HG02973 (cell line): ENCODE measurements at regions not wholly inside any gene's neighbourhood (a gene's known extent, or its start where the extent isn't known, plus 50 kb on each side); places are given as distances from the start of the nearest gene placed in this dataset.
"Not testable (repeated sequence)": the region's sequence is repeated elsewhere in the genome, so short reads cannot be mapped to it uniquely, and the experiment has no call there.

Experiments
- ATAC-seq: cut with Tn5 transposase; IDR thresholded peaks from one replicate; pipeline ENCODE4 v1.9.1; 2021; ENCODE audit warnings: moderate library complexity; ENCODE audit not compliant: unreplicated experiment

DNA sequence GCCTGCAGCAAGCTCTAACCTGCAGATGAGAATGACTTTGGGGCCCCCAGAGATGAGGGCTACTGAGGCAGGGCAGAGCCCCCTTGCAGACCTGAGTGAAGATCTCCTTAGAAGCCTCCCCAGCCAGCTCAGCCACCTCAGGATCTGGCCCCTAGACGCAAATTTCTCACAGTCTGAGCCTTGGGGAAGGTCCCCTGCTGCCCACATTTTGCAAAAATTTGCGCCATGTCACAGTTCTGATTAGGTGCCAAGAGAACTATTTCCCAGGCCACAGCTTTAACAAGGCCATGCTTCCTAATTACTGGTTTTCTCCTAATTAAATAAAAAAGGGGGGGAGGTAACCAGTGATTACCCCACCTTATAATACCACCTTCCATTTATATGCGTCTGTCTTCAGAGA lies 81.0 kb upstream of the HES1 start:
- ATAC-seq = no peak

DNA sequence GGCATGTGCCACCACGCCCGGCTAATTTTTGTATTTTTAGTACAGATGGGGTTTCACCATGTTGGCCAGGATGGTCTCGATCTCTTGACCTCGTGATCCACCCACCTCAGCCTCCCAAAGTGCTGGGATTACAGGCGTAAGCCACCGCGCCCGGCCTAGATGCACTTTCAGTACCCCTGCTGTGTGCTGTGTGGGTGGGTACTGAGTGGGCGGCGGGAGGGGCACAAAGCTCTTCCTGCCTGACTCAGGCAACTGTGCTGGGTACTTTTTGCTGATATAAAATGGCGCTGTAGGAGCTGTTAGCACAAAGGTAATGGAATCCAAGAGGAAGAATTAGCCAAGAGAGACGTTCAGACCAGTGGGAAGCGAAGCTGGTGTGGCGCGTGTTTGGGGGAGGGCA lies 79.6 kb upstream of the HES1 start:
- ATAC-seq = not testable (repeated sequence)

DNA sequence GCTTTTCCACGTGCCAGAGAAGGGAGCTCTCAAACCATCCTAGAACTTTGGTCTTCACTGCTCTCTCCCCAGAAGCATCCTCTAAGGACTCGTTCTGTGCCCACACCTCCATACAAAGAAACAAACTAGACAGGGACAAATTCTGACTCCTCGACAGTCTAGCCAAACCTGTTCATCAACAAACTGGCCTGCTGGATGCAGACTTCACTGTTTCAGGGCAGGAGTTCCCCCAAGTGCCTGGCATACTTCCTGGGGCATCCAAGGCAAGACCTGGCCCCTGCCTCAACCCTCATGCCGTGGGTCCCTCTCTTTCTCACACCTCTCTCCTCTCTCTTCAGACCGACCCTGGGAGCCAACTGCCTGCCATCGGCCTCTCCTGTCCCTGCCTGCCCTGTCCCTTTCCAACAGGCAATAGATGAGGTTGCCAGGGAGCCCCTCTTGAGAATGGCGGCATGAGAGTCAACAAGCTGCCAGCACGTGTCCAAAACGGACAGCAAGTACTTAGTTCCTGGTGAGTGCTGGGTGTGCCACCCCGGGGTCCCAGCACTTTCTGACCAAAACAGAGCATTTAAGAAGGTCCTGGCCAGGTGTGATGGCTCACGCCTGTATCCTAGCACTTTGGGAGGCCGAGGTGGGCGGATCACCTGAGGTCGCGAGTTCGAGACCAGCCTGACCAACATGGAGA lies 79.1 kb upstream of the HES1 start:
- no peak for ATAC-seq

DNA sequence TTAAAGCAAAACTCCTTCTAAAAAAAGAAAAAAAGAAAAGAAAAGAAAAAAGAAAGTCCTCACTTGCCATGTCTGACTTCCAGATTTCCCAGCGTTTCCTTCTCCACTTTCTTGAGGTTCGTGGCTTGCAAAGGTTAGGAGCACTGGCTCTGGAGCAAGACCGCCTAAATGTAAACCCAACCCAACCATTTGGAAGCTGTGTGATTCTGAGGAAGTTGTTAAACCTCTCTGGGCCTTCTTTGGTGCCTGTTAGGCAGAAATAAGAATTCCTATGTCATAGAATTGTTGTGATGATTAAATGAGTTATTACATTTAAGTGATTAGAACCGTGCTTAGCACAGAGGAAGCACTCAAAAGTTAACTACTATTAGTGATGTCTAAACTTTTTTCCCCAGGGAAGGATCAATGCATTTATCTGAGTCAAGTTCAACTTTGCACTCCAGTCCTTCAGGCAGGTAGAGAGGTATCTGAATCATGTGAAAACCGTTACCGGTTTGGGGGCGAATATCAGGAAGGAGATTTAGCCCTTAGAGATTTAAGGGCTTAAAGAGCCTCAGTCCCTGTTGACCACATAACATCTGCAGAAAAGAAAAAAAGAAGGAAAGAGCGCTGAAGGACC lies 78.3 kb upstream of the HES1 start:
- no peak for ATAC-seq

DNA sequence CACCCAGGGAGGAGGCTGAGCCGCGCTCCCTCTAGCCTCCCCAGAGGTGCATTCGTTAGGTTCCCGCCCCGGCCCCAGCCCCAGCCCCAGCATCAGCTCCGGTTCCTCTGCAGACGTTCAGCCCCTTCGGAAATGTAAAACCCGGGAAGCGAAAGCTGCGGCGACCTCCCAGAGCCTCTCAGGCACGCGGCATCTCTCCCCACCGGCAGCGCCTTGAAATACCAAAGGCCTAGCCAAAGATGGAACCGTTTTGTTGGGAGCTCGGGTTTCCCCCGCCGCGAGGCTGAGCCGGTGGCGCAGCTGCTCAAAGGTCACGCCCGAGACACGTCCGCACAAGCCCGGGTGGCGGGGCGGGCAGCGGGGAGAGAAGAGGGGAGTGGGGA lies 77.8 kb upstream of the HES1 start:
- no peak for ATAC-seq

DNA sequence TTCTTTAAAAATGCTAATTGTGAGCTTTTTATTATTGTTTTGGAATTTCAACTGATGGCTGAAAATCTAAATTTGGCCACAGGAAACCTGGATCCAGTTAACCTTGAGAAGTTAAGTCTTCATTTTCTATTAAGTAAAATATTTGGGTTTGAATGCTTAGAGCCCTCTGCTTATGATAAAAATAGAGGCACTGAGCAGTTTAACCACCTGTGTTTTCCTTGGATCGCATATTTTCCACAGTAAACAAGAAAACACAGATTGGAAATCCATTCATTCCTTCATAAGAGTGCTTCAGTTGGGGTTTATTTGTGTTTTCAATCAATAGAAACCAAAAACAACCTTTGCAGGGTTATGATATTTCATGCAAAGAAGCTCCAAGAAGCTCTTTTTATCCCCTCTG lies 77.2 kb upstream of the HES1 start:
- no peak for ATAC-seq

DNA sequence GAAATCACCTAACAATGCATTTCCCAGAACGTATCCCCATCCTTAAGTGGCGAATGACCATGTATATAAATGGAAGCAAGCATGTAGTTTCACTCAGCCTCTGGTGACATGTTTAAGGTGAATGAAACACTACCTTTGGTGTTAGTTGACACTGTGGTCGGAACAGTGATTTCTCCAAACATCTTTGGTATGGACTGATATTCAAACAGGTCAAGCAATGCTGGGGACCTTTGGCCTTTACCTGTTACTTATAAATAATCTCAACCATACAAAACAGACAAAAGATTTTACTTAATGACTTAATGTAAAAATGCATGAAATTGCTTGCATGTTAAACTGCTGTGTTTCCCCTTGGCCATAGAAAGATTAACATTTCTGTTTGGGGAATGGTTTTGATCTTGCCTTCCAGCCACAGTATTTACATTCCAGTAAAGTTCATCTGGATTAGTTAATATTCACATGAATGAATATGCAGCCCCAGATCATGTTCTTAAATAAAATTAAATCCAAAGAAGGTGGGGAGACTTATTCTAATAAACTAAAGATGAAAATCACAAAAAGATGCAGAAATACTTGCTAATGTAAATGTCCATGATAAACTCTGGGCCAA lies 74.4 kb upstream of the HES1 start:
- no peak for ATAC-seq

DNA sequence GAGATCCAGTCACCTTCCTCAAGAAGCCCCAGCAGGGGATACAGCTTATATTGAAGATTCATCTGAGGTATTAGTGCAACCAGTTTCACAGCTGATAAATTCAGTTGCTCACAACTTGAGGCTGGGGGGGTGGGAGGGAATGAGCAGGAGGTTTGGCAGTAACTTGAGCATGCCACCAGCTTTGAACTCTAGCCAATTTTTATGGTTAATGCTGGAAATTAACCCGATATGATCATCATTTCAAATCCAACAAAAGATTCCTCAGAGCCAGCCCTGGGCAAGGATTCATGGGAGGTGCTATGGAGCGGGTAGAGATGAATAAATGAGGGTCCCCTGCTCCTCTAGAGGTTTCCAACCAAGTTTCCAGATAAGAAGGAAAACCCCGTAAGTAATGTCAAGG lies 73.1 kb upstream of the HES1 start:
- ATAC-seq = no peak

DNA sequence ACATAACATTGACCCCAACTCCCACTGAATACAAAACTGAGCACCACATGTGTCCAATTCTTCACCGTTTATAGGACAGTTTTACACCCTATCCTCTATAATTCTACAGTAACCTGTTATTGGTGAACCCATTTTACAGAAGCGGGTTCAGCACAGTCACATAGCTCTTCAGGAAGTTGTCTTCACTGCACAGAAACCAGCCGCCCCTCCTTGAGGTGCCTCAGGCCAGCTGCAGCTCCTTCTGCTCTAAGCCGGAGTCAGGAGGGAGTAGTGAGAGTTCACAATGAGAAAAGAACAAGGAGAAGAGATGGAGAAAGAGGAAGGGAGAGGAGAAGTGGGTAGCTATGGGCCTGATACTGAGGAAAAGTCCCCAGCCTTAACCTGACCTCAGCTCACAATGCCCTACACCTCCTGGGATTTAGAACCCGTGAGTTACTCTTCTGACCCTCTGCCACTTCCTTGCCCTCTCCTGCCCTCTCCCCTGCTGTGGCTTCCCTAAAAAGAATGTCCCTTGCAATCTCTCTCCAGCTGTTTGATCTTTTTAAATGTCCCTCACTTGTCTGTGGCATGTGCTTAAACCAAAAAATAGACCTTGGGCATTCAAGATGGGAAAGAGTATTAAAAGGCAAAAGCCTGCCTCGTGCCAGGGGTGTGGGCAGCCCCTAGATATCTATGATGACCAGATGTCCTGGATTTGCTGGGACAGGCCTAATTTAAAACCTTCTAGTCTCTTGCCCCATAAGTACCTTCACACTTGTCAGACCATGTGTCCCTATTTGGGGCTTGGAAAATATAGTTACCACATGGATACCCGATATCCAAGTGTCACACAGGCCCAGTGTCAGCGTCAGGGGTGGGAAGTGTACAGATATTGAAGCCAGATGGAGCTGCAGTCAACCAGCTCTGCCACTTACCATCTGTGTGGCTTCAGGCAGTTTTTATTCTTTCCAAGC lies 71.3 kb upstream of the HES1 start:
- ATAC-seq = no peak

DNA sequence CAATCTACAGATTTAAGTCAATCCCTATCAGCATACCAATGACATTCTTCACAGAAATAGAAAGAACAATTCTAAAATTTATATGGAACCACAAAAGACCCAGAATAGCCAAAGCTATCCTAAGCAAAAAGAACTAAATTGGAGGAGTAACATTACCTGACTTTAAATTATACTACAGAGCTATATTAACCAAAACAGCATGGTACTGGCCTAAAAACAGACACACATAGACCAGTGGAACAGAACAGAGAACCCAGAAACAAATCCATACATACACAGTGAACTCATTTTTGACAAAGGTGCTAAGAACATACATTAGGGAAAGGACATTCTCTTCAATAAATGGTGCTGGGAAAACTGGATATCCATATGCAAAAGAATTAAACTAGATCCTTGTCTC lies 68.6 kb upstream of the HES1 start:
- ATAC-seq = not testable (repeated sequence)

DNA sequence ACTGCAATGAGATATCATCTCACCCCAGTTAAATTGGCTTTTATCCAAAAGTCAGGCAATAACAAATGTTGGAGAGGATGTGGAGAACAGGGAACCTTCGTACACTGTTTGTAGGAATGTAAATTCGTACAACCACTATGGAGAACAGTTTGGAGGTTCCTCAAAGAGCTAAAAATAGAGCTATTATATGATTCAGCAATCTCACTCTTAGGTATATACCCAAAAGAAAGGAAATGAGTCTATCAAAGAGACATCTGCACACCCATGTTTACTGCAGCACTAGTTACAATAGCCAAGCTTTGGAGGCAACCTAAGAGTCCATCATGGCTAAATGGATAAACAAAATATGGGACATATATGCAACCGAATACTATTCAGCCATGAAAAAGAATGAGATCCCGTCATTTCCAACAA lies 68.0 kb upstream of the HES1 start:
- no peak for ATAC-seq

DNA sequence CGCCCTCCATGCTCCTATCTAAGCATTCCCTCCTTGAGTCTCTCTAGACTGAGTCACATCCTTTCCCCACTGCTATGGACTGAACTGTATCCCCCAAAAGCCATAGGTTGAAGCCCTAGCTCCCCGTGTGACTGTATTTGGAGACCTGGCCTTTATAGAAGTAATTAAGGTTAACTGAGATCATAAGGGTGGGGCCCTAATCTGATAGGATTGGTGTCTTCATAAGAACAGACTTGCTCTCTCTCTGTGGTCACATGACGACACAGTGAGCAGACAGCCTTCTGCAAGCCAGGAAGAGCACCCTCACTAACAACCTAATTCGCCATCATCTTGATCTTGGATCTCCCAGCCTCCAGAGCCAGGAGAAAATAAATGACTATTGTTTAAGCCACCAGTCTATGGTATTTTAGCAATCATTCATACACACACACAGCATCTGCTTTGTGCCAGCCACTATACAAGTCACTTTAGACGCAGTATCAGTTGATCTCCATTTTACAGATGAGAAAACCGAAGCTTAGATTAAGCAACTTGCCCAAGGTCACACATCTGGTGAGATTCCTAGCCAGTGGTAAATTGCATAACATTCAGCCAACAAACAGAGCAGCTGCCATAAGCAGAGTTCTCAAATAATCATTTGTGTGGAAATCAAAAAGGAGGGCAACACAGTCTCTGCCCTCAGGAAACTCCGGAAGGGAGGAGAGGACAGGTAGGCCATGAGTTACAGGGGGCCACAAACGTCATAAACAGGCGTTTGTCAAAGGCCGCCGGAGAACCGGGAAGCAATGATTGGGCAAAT lies 66.3 kb upstream of the HES1 start:
- no peak for ATAC-seq

DNA sequence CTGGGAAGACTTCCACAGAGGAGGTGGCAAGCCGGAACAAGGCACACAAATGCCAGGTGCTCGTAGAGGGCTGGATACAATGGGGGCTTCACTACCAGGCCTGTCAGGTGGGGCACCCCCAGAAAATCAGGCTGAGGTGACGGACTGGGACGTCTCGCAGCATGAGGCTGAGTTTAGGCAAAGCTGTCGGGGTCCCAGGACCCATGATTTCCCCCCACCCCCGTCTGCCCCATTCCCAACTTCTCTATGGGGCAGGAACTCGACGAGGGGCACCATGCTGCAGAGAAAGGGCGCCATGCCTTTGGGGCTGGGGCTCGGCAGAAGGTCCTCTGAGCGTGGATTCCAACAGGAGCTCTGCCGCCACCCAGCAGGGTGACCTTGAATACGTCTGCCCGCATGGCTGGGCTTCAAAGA lies 65.7 kb upstream of the HES1 start:
- no peak for ATAC-seq

DNA sequence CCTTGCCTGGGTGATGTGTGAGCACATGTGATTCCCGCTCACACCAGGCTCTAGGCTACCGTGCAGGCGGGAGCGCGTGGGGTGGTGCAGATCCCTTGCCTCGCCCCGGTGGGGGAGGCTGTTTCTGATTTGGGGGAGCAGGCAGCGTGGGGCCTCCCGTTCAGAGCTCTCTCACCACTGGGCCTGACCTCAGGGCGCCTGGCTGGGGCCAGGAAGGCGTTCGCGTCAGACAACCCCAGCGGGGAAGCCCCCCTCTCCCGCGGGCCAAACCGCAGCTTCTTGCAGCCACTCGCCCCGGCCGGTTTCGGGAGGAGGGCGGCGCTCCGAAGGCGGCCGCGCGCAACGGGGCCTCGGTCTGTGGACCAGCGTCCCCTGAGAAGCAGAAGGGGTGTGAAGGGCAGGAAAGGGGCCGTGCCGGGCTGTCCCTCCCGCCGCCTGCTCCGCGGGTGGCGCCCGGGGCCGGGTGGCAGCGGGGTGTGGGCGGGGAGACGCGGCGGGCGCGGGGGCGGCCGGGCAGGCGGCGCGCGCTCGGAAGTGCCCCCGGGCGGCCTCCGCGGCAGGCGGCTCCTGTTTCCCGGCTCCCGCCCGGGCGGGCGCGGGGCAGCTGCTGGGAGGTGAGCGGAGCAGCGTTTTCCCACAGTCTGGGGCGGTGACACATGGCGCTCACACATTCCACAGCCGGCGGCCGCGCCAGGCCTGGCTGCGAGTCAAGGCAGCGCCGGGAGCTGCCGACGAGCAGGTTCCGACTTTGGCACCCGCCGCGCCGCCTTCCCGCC lies 65.1 kb upstream of the HES1 start:
- ATAC-seq = peak; percentile 90

DNA sequence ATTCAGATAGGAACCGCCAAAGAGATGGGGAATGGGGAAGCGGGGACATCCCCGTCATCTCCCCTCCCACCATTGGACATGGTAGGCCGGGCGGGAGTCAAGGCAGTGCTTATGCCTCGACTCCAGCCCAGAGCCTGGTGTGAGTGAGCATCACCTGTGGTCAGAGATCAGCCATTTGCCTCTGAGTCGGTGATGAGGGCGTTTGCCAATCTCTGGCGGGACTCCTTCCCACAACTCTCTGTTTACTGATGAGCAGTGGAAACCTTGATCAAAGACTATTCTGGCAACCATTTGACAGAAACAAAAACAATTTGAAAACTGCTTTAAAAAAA lies 63.9 kb upstream of the HES1 start:
- no peak for ATAC-seq

DNA sequence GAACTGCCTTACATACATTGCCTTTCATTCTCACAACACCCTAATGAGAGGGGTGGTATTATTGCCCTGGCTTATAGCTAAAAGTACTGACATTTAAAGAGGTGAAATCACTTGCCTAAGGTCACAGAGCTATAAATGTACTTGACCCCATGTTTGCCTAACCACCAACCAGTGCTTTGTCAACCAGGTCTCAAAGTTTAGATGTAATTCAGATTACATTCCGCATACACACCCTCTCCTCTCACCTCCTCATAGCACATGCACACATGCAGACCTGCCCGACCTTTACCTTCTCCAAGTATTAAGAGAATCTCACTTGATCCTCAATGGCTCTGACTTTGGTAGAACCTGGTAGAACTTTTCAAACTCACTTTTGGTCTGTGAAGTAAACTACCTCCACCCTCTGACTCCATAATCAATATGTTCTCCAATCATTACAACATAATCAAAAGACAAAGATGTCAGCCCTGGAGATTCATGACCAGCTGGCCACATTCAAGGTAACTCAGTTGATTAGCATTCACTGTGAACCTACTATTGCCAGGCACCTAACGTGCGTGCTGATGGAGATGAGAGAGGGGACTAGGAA lies 63.2 kb upstream of the HES1 start:
- ATAC-seq = no peak

DNA sequence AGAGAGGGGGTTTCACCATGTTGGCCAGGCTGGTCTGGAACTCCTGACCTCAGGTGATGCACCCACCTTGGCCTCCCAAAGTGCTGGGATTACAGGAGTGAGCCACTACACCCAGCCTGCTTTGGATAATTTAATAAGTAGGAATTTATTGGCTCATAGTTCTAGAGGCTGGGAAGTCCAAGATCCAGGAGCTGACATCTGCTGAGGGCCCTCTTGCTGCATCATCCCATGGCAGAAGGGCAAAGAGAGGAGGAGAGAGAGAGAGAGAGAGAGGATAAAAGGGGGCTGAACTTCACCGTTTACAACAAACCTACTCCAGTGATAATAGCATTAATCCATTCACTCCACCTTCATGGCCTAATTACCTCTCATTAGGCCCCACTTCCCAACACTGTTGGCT lies 62.0 kb upstream of the HES1 start:
- no peak for ATAC-seq

DNA sequence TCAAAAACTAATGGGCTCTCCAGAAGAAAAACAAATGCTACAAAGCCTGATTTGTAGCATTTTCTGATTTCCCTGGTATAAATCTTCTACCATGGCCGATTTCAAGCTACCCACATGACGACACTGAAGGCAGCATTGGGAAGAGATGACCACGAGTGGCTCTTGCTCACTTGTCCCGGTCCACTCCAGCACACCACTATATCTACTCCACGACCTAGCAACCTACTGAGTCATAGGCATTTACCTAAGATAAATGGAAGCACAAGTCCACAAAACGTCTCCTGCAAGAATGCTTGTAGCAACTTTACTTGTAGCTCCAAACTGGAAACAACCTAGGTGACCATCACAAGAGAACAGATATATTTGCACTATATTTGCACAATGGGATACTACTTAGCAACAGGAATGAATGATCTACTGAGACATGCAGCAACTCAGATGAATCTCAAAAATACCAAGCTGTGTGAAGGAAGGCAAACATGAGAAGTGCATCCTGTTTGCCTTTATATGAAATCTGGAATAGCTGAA lies 60.8 kb upstream of the HES1 start:
- no peak for ATAC-seq

DNA sequence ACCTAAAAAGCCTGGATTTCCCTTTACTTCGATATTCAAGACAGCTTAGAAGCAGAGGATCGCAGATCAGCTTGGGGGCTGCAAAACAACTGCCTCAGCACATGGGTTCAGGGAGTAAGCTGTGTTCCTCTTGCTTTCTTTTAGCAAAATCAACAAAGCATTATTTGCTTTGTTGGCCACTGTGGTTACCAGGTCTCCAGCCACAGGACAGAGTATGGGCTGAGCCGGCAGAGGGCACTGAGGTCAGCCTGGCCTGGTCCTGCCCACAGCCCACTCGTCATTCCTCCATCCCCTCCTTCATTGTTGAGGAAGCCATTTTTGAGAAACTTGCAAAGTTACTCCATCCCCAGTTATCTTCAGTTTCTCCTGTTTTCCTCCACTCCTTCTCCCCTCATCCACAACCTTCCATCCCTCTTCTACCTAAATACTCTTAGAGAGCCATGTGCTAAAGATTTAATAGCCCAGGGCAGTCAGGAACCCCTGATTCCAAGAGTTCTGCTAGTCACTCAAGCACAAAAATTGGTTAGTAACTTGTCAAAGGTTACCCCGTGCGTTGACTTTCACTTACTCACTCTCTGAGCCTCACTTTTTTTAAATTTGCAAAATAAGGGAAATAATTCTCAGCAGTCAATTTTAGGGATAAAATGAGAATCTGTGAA lies 60.0 kb upstream of the HES1 start:
- no peak for ATAC-seq
